SH-SY5Y (cell line): ENCODE measurements at regions not wholly inside any gene's neighbourhood (a gene's known extent, or its start where the extent isn't known, plus 50 kb on each side); places are given as distances from the start of the nearest gene placed in this dataset.

Experiments
- GATA2 ChIP-seq: IDR thresholded peaks from 2 replicates; pipeline ENCODE4 v1.6.1; 2011; ENCODE audit warnings: mild to moderate bottlenecking, low read depth, low read length
- GATA3 ChIP-seq: IDR thresholded peaks from 2 replicates; pipeline ENCODE4 v1.6.1; 2011; ENCODE audit warnings: low read depth, mild to moderate bottlenecking, low read length, moderate library complexity

- TF ChIP-seq GATA3 (no peak), GATA2 (no peak)
These were observed 244.1 kb upstream of the DPP6 start for GRCh38 chr7:153808117-153808516.
